GM12878 (cell line): ENCODE measurements at regions not wholly inside any gene's neighbourhood (a gene's known extent, or its start where the extent isn't known, plus 50 kb on each side); places are given as distances from the start of the nearest gene placed in this dataset.

ENCODE experiments used
- ATAC-seq: fragments of 200-7000 bp; cut with Tn5 transposase; 3 replicates; pipeline ENCODE4 v1.9.1; 2020; ENCODE audit warnings: mild to moderate bottlenecking, moderate library complexity
- BruUV-seq: library from RNA; stranded (reverse); fragments of 400-500 nt; replicated peaks from 2 replicates; lab custom pipeline; 2021; lab: Mats Ljungman, UMichigan
- CTCF ChIA-PET: fragments of 300-600 bp; sonication (Branson Sonifier 250); formaldehyde crosslinking; extraction: SDS; loops from one replicate; lab custom pipeline; 2021; ENCODE audit warnings: inconsistent platforms; lab: Yijun Ruan, JAX
- POLR2A ChIA-PET: fragments of 350-600 bp; formaldehyde crosslinking; extraction: SDS; loops from one replicate; lab custom pipeline; 2021; ENCODE audit warnings: inconsistent platforms; lab: Charles Lee
- RAD21 ChIA-PET: fragments of 300-600 bp; sonication (Branson Sonifier 250); formaldehyde crosslinking; loops from one replicate; lab custom pipeline; 2023; ENCODE audit warnings: antibody characterized with exemption; ENCODE audit not compliant: unreplicated experiment; lab: Charles Lee
- SMC1A ChIA-PET: fragments of 300-600 bp; sonication (Branson Sonifier 250); formaldehyde crosslinking; loops from one replicate; lab custom pipeline; 2023; ENCODE audit not compliant: unreplicated experiment, uncharacterized antibody; lab: Charles Lee
- DNase-seq: peaks from one replicate; pipeline ENCODE4 v3.0.0-alpha.2; 2011; ENCODE audit warnings: low read depth, low spot score
- FAIRE-seq: peaks from 3 replicates; lab custom pipeline; 2011; peaks lifted over from hg19 to GRCh38; lab: Jason Lieb, UNC
- H2AFZ ChIP-seq: 2 replicates; pipeline ENCODE4 v1.6.0; 2011; ENCODE audit warnings: low read depth, low read length, control low read depth; ENCODE audit not compliant: control insufficient read depth
- H3K27ac ChIP-seq: 2 replicates; pipeline ENCODE4 v1.5.1; 2011; ENCODE audit warnings: control low read depth; ENCODE audit not compliant: control insufficient read depth, insufficient read depth
- H3K27me3 ChIP-seq, 2 experiments: replicated peaks in 1 of 2; 2 replicates each; pipeline versions ENCODE4 v1.6.0 to v1.6.1; 2011; ENCODE audit warnings: low read length in 1 of 2; ENCODE audit not compliant: control insufficient read depth in 2 of 2, insufficient read depth in 2 of 2
- H3K36me3 ChIP-seq, 2 experiments: 2 replicates each; pipeline ENCODE4 v1.5.1; 2011; ENCODE audit warnings: low read length in 1 of 2; ENCODE audit not compliant: control insufficient read depth in 2 of 2, insufficient read depth in 2 of 2
- H3K4me1 ChIP-seq: 2 replicates; pipeline ENCODE4 v1.6.1; 2011; ENCODE audit warnings: mild to moderate bottlenecking, low read length, moderate library complexity, mixed read lengths; ENCODE audit not compliant: control insufficient read depth, insufficient read depth
- H3K4me2 ChIP-seq: 2 replicates; pipeline ENCODE4 v1.6.0; 2011; ENCODE audit warnings: control low read depth; ENCODE audit not compliant: control insufficient read depth, insufficient read depth
- H3K4me3 ChIP-seq: fragments of 200-600 bp; sonication (generic); 2 replicates; pipeline ENCODE4 v1.5.1; 2016
- H3K79me2 ChIP-seq: 2 replicates; pipeline ENCODE4 v1.6.0; 2011; ENCODE audit warnings: low read length; ENCODE audit not compliant: control insufficient read depth, insufficient read depth
- H3K9ac ChIP-seq: 2 replicates; pipeline ENCODE4 v1.8.0; 2011; ENCODE audit warnings: low read length, control low read depth, mixed read lengths; ENCODE audit not compliant: control insufficient read depth, insufficient read depth
- H3K9me3 ChIP-seq: replicated peaks from 3 replicates; pipeline ENCODE4 v1.5.1; 2011; ENCODE audit warnings: mild to moderate bottlenecking, low read length; ENCODE audit not compliant: control insufficient read depth, insufficient read depth
- H4K20me1 ChIP-seq: 2 replicates; pipeline ENCODE4 v1.6.0; 2011; ENCODE audit not compliant: control insufficient read depth, insufficient read depth
- CBX5 ChIP-seq: sonication (generic); IDR thresholded peaks from 2 replicates; pipeline ENCODE4 v1.6.1; 2016; ENCODE audit warnings: low read depth, moderate library complexity, mild to moderate bottlenecking, inconsistent platforms
- CEBPB ChIP-seq, 2 experiments: fragments of 150-350 bp in 1 of 2; IDR thresholded peaks; 2 replicates each; pipeline ENCODE4 v1.6.1; 2012 to 2014; ENCODE audit warnings: low read depth in 2 of 2, low read length in 2 of 2, borderline replicate concordance in 1 of 2, inconsistent platforms in 1 of 2
- CHD1 ChIP-seq: IDR thresholded peaks from 2 replicates; pipeline ENCODE4 v1.6.1; 2012; ENCODE audit warnings: low read depth, low read length, improper control_type of control experiment
- KAT2A ChIP-seq: conservative IDR thresholded peaks from 2 replicates; pipeline ENCODE4 v1.6.1; 2011; ENCODE audit warnings: low read depth, low read length; ENCODE audit not compliant: control insufficient read depth
- NRF1 ChIP-seq: conservative IDR thresholded peaks from 2 replicates; pipeline ENCODE4 v1.6.1; 2011; ENCODE audit warnings: mild to moderate bottlenecking, low read depth, low read length, improper control_type of control experiment
- RUNX3 ChIP-seq: IDR thresholded peaks from 2 replicates; pipeline ENCODE4 v1.6.1; 2012; ENCODE audit warnings: low read length, inconsistent platforms
- ZSCAN29 ChIP-seq: fragments of 450-650 bp; IDR thresholded peaks from 2 replicates; pipeline ENCODE4 v1.6.1; 2017; ENCODE audit warnings: mild to moderate bottlenecking, moderate library complexity
- ZZZ3 ChIP-seq: IDR thresholded peaks from 2 replicates; pipeline ENCODE4 v1.6.1; 2011; ENCODE audit warnings: low read depth; ENCODE audit not compliant: control insufficient read depth, insufficient read length
- WGBS: methylation state at CpG from one replicate; pipeline ENCODE4 v1.1.6; 2016; ENCODE audit warnings: low lambda C conversion rate; ENCODE audit not compliant: insufficient replicate concordance, insufficient coverage; ENCODE audit errors: missing lambda C conversion rate; 5-methylcytosine and 5-hydroxymethylcytosine counted together
- in situ Hi-C: fragments of 300-500 bp; cut with MboI; formaldehyde crosslinking; loops from 9 replicates; pipeline ENCODE4 v1.14.3; 2018; ENCODE audit warnings: mixed read lengths
- intact Hi-C: fragments of 100-400 bp; cut with micrococcal nuclease; formaldehyde crosslinking; loops from one replicate; pipeline ENCODE4 v1.14.2; 2022; ENCODE audit not compliant: unreplicated experiment
- TF ChIP-seq, protein P1 (sequence below): fragments of 450-650 bp; IDR thresholded peaks from 2 replicates; pipeline ENCODE4 v1.6.1; 2018; ENCODE audit warnings: borderline replicate concordance, mild to moderate bottlenecking; ENCODE audit not compliant: partially characterized antibody
- TF ChIP-seq, protein P2 (sequence below): fragments of 450-650 bp; IDR thresholded peaks from 2 replicates; pipeline ENCODE4 v1.6.1; 2016; ENCODE audit warnings: mild to moderate bottlenecking, moderate library complexity, borderline replicate concordance
- TF ChIP-seq, protein P3 (sequence below): fragments of 450-650 bp; IDR thresholded peaks from 2 replicates; pipeline ENCODE4 v1.6.1; 2017; ENCODE audit warnings: mild to moderate bottlenecking, moderate library complexity

DNA sequence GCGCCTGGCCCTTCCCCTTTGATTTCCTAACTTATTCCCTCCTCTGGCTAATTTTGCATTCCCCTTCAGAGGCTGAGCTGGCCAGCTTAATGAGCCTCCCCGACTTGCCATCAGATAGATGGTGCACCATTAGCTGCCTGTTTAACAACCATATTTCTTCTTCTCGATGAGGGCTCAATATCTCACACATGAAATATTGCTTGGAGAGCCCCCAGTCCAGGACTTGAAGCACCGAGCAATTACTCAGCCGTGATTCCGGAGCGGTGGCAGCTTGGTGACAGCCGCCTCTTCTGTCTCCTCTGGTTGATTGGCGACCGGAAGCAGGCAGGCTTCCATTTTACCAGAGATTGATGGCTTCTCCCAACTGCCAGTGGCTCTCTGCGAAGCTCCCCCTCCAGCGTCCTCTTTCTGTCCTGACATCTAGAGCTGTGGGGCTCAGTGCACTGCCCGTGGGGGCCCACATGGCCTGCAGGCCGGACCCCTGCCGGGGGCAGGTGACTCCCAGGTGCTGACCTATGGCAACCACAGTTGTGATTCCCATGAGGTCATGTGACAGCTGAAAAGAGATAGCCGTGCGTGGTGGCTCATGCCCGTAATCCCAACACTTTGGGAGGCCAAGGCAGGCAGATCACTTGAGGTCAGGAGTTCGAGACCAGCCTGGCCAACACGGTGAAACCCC, 133.7 kb upstream of the SEC14L1 start:
- in situ Hi-C loops (no loop called here), intact Hi-C loops (no loop called here)
- CTCF ChIA-PET = no interaction called here
- WGBS = 34% methylated on average over 18 of the region's 20 CpGs
- no peak overlapping the region for H3K4me2 ChIP-seq
- SMC1A ChIA-PET = interaction anchor here (0.6 to 1.0 kb wide), 2 partner anchors 49 to 51 kb away, joined by 3 read pairs; no protein-coding TSS in a partner anchor
- no peak overlapping the region for H3K9ac ChIP-seq
- BruUV-seq = no TSS peak
- no peaks in the 10 kb centered on the region for H3K27me3 ChIP-seq
- ATAC-seq (no peak), FAIRE-seq (no peak), DNase-seq (no peak)
- H3K27ac ChIP-seq = no peak overlapping the region
- H3K4me3 ChIP-seq = no peak overlapping the region
- H3K79me2 ChIP-seq = no peaks in the 10 kb centered on the region
- RAD21 ChIA-PET = no interaction called here
- H3K4me1 ChIP-seq = no peaks in the 10 kb centered on the region
- POLR2A ChIA-PET = no interaction called here
- H4K20me1 ChIP-seq = no peaks in the 10 kb centered on the region
- H2AFZ ChIP-seq = no peak overlapping the region
- H3K36me3 ChIP-seq = no peaks in the 10 kb centered on the region
- peaks cover 2% of the 10 kb centered on the region; the same call in 2 of the 3 replicates for H3K9me3 ChIP-seq
- TF ChIP-seq CHD1 = no peak
- TF ChIP-seq NRF1 = no peak
- TF ChIP-seq, protein P1, sequence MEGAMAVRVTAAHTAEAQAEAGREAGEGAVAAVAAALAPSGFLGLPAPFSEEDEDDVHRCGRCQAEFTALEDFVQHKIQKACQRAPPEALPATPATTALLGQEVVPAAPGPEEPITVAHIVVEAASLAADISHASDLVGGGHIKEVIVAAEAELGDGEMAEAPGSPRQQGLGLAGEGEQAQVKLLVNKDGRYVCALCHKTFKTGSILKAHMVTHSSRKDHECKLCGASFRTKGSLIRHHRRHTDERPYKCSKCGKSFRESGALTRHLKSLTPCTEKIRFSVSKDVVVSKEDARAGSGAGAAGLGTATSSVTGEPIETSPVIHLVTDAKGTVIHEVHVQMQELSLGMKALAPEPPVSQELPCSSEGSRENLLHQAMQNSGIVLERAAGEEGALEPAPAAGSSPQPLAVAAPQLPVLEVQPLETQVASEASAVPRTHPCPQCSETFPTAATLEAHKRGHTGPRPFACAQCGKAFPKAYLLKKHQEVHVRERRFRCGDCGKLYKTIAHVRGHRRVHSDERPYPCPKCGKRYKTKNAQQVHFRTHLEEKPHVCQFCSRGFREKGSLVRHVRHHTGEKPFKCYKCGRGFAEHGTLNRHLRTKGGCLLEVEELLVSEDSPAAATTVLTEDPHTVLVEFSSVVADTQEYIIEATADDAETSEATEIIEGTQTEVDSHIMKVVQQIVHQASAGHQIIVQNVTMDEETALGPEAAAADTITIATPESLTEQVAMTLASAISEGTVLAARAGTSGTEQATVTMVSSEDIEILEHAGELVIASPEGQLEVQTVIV = no peak
- TF ChIP-seq RUNX3 = no peak
- TF ChIP-seq, protein P2, sequence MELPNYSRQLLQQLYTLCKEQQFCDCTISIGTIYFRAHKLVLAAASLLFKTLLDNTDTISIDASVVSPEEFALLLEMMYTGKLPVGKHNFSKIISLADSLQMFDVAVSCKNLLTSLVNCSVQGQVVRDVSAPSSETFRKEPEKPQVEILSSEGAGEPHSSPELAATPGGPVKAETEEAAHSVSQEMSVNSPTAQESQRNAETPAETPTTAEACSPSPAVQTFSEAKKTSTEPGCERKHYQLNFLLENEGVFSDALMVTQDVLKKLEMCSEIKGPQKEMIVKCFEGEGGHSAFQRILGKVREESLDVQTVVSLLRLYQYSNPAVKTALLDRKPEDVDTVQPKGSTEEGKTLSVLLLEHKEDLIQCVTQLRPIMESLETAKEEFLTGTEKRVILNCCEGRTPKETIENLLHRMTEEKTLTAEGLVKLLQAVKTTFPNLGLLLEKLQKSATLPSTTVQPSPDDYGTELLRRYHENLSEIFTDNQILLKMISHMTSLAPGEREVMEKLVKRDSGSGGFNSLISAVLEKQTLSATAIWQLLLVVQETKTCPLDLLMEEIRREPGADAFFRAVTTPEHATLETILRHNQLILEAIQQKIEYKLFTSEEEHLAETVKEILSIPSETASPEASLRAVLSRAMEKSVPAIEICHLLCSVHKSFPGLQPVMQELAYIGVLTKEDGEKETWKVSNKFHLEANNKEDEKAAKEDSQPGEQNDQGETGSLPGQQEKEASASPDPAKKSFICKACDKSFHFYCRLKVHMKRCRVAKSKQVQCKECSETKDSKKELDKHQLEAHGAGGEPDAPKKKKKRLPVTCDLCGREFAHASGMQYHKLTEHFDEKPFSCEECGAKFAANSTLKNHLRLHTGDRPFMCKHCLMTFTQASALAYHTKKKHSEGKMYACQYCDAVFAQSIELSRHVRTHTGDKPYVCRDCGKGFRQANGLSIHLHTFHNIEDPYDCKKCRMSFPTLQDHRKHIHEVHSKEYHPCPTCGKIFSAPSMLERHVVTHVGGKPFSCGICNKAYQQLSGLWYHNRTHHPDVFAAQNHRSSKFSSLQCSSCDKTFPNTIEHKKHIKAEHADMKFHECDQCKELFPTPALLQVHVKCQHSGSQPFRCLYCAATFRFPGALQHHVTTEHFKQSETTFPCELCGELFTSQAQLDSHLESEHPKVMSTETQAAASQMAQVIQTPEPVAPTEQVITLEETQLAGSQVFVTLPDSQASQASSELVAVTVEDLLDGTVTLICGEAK = no peak
- no peak for TF ChIP-seq CBX5
- TF ChIP-seq ZSCAN29 = no peak
- TF ChIP-seq ZZZ3 = no peak
- TF ChIP-seq, protein P3, sequence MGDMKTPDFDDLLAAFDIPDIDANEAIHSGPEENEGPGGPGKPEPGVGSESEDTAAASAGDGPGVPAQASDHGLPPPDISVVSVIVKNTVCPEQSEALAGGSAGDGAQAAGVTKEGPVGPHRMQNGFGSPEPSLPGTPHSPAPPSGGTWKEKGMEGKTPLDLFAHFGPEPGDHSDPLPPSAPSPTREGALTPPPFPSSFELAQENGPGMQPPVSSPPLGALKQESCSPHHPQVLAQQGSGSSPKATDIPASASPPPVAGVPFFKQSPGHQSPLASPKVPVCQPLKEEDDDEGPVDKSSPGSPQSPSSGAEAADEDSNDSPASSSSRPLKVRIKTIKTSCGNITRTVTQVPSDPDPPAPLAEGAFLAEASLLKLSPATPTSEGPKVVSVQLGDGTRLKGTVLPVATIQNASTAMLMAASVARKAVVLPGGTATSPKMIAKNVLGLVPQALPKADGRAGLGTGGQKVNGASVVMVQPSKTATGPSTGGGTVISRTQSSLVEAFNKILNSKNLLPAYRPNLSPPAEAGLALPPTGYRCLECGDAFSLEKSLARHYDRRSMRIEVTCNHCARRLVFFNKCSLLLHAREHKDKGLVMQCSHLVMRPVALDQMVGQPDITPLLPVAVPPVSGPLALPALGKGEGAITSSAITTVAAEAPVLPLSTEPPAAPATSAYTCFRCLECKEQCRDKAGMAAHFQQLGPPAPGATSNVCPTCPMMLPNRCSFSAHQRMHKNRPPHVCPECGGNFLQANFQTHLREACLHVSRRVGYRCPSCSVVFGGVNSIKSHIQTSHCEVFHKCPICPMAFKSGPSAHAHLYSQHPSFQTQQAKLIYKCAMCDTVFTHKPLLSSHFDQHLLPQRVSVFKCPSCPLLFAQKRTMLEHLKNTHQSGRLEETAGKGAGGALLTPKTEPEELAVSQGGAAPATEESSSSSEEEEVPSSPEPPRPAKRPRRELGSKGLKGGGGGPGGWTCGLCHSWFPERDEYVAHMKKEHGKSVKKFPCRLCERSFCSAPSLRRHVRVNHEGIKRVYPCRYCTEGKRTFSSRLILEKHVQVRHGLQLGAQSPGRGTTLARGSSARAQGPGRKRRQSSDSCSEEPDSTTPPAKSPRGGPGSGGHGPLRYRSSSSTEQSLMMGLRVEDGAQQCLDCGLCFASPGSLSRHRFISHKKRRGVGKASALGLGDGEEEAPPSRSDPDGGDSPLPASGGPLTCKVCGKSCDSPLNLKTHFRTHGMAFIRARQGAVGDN = no peak
- no peak for TF ChIP-seq CEBPB (IDR thresholded peaks at IDR 0.05; ENCODE audit: borderline replicate concordance in 1 of 2, low read depth in 2 of 2, low read length in 2 of 2)
- no peak for TF ChIP-seq KAT2A
